NCI-H1694 treated with DMSO at 0.1 percent for 48 hours (cell line): ENCODE measurements at regions not wholly inside any gene's neighbourhood (a gene's known extent, or its start where the extent isn't known, plus 50 kb on each side); places are given as distances from the start of the nearest gene placed in this dataset.
"Not testable (repeated sequence)": the region's sequence is repeated elsewhere in the genome, so short reads cannot be mapped to it uniquely, and the experiment has no call there.

Experiments used
- DNase-seq: peaks from one replicate; lab custom pipeline; 2025; lab: John Stamatoyannopoulos, UW

DNA sequence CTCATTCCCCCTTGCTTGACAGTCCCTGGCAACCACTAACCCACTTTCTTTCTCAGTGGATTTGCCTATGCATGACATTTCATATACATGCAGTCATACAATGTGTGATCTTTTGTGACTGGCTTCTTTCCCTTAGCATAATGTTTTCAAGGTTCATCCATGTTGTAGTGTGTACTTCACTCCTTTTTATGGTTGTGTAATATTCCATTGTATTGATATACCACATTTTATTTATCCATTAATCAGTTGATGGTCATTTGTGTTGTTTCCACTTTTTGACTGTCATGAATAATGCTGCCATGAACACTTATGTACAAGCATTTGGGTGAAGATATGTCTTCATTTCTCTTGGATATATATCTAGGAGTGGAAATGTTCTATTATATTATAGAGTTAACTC lies 127.7 kb upstream of the GRIK3 start:
- DNase-seq = no peak

DNA sequence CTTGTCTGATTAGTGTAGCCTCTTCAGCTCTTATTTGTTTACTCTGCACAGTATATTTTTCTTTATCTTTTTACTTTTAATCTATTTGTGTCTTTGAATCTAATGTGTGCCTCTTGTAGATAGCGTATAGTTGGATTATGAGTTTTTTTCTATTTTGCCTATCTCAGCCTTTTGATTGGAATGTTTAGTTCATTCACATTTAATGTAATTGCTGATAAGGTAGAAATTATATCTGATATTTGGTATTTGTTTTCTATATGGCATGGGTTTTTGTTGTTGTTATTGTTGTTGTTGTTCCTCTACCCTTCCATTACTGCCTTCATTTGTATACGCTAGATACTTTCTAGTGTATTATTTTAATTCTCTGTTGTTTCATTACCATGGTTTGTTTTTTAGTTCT lies 131.7 kb upstream of the GRIK3 start:
- DNase-seq = no peak

DNA sequence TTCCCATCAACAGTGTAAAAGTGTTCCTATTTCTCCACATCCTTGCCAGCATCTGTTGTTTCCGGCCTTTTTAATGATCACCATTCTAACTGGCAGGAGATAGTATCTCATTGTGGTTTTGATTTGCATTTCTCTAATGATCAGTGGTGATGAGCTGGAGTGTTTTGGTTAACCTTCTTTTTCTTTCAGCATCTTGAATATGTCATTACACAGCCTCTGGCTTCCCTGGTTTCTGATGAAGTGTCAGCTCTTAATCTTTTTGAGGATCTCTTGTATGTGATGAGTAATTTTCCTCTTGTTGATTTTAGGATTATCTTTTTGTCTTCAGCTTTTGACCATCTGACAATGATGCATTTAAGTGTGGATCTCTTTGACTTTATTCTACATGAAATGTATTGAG lies 133.2 kb upstream of the GRIK3 start:
- no peak for DNase-seq

DNA sequence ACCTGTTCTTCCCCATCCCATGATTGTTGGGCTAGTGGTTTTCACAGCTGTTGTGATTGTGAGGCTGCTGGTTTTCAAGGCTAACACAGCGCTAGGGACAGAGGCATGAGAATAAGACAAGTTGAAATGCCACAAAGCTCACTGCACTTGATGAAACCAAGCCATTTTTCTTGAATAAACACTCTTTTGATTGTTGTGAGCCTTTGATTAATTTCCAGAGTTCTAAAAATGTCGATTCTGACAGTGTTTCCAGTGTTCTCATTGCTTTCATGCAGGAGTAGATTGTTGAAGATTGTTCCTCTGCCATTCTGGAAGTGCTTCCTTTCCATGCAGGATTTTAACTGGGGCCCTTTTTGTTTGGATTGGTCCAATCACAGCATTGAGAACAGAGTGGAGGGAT lies 134.9 kb upstream of the GRIK3 start:
- no peak for DNase-seq

DNA sequence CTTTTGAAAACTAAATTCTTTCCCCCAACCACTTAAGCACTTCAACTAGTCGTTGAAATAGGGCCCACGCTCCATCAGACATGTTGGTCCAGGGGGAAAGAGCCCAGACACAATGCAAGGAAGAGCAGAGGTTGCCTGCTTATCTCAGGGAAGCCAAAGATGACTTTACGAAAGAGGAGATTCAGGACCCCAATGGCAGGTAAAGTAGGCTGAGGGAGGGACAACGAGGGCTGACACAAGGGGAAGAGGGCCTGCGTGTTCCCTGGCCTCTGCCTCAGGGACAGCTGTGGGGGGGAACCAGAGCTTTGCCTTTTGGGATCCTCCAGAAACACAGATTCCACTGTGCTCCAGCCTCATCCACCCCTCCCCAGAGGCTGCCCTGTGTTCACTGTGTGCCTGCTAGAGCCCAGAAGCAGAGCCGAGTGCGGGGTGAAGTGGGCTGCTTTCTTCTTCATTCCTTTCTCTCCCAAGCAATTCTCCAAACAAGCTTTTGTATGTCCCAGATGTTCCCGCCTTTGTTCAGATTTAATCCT lies 135.5 kb upstream of the GRIK3 start:
- no peak for DNase-seq

DNA sequence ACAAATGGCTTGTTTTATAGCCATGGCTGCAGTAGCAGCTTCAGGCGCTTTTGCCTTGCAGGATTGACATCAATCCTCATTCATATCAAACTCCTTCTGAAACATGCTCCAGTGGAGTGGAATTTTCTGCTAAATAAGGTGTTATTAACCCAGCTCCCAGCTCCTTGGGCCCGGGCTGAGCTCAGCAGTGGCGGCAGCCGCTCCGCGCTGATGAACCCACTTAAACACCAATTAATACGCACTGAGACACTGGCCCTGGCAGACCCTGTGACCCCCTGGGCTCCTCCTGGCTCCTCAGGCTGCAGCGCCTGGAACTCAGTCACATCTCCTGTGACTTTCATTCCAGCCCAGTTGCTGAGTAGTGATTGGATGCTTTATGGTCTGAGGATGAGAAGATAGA lies 137.4 kb upstream of the GRIK3 start:
- DNase-seq = no peak

DNA sequence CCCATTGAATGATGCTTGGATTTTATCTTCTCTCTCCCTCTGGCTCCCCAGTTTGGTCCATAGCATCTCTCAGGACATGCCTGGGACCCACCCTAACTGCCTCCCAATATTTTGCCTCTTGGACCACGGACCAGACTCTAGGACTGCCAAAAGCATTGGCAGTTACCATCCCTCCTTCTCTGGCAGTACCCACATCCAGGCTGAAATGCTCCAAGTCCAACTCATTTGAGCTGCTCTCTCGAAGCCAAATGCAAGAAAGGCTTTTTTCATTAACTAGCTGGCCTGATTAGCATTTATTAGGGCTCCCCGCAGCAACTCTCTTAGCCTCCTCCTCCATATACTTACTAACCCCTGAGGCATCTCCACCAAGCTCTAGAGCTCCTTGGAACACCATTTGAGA lies 140.0 kb upstream of the GRIK3 start:
- no peak for DNase-seq

DNA sequence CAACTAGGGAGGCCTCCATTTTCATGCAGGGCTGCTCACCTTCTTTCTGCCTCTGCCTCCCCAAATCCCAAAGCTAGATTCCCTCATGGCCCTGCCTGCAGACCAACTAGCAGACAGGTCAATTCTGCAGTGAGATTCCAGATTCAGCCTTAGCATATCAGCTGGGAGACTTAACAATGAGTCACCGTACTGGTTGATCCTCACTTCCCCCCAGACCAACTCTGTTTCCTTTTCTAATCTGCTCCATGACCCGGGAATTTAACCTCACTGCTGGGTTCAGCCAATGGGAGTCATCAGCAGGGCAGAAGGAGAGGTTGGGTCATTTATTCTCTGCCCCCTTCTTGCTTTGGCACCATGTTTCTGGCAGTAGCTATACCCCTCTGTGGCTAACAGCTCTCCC lies 140.6 kb upstream of the GRIK3 start:
- DNase-seq = no peak

DNA sequence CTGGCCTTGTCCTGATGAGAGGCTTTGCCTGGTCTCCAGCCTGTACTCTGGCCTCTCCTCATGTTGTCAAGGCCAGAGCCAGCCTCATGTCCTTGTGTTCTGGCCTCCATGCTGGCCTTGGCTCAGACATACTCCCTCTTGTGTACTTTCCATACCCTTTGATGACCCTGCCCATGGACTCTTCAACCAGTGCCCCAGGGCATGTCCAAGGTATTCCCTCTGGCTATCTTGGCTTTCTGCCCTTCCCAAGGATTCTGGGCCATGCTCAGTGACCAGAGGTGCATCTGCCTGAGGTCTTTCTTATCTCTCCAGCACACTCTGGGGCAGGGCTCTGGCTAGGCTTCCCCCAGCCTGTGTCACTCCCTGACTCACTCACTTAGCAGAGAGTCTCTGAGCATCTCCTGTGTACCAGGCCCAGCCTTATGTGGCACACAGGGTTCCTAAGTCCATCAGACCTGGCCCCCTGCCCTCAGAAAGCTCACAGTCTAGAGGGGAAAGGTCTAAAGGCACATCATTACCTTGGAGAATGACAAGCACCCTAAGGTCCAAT lies 141.4 kb upstream of the GRIK3 start:
- DNase-seq = no peak

DNA sequence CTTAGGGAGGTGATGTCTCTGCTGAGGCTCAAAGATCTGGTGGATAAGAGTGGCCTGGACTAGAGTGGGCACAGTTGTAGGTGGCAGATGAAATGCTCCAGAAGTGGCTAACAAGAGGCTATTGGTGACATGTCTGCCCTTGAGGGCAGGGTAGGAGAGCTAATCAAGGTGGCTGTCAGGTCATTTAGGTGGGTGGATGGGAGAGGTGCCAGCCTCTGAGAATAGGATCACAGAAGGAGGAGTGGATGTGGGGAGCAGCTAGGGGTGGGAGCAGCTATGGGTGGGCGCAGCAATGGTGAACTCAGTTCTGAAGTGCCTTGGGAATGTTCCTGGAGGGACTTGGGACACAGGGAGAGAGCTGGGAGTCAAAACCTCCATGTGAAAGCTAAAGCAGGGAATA lies 142.0 kb upstream of the GRIK3 start:
- DNase-seq = no peak

DNA sequence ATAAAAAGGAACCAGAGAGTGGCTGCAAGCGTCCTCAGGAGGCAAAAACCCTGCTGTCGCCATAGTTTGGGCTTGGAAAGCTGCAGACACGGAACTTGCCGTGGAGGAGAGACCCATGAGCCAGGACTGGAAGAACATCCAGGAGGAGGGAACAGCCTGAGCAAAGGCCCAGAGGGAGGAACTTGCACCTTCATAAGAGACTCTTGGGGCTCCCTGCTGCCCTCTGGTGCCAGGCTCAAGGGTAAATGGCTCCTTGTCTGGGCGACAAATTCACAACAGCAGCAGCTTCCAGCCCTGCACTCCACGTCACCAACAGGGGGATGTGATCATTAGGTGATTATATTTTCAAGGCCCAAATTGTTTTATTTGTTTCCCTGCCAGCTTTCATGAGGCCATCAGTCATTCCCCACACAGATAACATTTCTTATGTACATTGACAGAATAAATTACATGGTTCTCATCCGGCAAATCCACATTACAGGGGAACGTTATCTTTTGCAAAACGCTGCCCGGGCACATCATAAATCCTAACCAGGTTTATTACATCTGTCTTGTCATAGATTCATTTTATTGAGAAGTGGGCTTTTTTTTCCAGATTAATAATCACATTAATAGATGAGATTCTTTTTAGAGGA lies 143.0 kb upstream of the GRIK3 start:
- DNase-seq = peak; percentile 53

DNA sequence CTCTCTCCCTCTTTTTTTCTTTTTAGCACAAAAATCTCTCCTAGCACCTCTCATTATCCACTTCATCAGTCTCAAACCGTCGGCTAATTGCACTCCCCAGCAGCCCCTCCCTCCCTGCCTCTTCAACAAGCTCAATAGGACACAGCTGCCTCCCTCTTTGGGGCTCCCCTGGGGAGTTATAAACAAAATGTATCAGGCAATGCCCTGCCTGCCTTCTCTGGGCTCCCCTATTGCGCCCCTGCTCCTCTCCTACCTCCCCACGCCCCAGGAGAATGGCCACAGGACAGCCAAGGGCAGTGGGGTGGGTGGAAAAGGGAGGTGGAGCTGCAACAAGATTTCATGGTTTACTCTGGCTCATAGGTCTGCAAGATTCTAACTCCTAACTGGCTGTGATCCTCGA lies 147.1 kb upstream of the GRIK3 start:
- DNase-seq = no peak

DNA sequence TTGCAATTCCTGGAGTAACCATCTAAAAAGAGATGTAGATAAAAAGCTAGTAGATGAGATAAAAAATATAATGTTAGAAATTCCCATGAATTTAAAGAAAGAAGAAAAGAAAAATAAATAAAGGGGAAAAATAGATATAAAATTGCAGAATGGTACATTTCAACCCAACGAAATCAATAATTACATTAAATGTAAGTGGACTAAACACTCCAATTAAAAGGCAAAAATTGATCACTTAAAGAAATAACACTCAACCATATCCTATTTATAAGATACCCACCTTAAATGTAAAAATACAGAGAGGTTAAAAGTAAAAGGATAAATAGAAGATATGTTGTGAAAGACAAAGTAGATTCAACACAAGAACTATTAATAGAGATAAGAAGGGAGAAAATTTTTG lies 150.5 kb upstream of the GRIK3 start:
- no peak for DNase-seq

DNA sequence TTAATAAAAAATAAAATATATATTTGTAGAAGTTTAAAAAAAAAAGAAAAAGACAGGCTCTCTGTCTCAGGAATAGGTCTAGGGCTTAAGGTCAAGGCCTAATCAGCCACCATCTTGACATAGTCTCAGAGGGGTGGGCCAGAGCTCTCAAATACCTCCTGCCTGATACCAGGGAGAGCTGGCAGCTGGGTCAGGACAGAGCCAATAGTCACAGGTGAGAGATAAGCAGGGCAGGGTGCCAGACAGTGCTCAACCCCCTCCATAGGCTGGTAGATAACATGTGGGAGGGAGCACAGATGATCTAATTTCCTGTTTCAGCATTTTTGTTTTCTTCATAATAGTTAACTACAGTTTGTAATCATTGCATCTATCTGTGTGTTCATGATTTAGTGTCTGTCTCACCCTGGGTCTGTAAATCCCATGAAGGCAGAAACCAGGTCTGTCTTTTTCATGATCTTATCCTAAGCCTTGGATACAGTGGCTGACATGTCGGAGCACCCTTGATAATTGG lies 152.0 kb upstream of the GRIK3 start:
- no peak for DNase-seq

DNA sequence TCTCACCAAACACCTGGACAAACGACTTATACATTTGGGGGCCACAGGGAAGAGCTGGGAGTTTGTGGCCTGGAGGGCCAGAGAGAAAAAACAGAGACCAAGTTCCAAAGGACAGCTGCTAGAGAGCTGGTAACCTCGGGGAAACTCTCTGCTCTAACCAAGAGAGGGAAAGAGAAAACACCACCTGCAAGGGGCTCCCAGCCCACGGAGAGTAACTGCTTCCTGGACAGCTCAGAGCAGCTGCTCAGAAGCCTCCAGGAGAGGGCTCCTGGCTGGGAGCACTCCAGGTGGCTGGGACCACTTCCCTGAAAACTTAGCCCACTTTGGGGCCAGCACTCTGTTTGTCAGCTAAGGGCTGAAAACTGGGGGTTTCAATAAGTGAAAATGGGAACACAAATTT lies 154.8 kb upstream of the GRIK3 start:
- DNase-seq = no peak

DNA sequence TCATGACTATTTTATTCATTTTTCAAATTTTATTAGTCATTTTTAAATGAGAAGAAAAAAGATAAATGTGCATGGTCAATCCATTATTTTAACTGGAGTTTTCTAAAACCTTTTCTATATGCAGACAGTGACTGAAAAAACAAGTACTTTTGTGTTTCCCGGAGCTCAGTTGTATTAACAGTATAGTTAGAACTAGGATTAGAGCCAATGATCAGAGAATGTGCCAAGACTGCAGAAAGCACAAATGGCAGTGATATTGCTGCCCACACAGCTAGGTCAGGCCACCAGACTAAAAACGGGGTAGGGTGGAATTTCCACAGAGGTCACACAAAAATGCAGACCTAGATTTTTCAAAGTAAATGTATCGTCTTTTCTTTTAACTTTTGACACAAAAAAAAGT lies 163.1 kb upstream of the GRIK3 start:
- no peak for DNase-seq

DNA sequence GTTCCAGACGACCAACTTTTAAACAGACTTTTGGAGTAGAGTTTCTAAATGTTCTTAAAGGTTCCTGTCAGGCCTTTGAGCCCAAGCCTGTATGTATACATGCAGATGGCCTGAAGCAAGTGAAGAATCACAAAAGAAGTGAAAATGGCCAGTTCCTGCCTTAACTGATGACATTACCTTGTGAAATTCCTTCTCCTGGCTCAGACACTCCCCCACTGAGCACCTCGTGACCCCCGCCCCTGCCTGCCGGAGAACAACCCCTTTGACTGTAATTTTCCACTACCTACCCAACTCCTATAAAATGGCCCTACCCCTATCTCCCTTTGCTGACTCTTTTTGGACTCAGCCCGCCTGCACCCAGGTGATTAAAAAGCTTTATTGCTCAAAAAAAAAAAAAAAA lies 180.0 kb upstream of the GRIK3 start:
- DNase-seq = not testable (repeated sequence)

DNA sequence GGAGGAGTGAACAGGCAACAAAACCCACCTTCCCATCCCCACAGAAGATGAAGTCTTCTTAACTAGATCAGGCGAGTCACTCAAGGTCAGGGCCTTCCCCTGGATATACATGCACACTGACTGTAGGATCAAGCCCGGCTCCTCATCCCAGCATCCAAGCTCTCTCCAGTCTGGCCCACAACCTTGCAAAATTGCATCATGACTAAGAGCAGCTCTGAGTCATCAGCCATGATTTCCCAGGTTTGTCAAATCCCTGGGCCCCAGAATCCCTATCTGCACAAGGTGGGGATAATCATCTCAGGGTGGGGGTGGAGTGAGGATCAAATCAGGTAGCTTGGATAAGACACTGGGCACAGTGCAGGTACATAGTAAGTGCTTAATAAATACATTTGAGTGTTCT lies 199.3 kb upstream of the GRIK3 start:
- no peak for DNase-seq

DNA sequence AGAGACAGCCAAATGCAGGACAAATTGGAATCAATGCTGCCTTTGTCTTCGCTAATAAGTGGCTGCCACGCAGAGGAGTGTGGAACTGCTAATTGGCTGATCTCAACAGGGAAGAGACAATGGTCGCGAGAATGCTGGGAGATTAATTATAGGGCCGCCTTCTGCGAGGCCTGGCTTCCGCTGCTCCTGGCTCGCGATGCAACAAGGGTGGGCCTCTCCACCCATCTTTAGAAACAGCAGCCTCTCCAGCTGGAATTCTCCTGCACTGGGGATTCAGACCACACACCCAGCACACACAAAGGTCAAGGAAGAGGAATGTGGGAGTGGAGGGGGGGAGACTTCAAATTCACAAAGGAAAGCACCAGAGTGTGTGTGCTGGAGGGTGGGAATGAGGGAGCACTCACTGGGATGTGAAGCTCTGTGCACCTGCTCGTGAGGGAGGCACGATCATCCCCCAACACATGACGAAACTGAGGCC lies 200.7 kb upstream of the GRIK3 start:
- DNase-seq = no peak

DNA sequence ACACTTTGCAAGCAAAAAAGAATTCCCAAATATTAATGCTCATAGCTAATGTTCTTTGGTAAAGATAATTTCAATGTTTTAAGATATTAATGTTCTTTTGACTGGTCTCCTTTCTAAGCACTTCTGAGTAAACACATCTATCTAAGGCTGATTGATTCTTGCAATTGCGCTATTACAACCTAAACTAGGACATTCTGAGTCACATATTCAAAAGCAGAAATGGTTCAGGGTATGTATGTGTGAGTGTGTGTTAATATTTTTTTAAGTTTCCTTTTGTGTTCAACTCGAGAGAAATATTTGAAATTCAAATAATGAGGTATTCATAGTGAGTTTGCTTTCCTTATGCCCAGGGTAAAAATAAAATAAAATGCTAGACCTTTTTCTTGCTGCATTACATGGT lies 203.6 kb upstream of the GRIK3 start:
- no peak for DNase-seq

DNA sequence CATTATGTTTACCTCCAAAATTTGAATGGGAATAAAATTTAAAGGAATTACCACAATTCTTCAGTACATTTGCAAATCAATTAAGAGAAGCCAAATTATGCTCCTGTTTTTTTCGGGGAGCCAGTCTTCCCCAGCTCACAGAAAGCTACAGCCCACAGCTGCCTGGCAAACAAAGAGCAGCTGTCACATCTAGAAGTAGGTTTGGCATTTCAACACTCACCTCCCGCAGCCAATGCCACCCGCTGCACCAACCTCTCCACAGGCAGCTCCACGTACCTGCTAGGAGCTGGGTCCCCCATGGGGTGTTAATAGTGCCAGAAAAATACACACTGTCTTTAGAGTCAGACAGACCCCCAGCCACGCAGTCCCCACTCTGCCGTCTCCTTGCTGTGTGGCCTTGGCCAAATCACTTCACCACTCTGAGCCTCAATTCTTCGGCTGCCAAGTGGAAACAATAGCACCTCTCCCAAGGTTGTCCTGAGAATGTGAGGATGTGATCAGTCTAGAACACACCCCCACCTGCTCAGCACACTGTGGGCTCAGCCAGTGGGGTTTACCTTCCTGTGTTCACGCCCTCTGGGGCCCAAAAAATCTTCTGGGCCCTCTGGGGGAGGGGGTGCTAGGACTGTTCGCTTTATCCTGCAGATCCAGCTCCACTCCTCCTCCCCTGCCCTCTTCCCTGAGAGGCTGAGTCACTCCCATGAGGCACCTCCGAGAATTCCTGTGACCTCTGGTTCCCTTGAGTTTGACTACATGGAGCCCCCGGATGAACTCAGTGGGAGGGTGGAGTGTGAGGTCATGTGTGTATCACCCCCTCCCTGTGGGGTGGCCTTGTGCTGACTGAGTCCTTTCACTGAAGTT lies 204.3 kb upstream of the GRIK3 start:
- DNase-seq = peak; percentile 38

DNA sequence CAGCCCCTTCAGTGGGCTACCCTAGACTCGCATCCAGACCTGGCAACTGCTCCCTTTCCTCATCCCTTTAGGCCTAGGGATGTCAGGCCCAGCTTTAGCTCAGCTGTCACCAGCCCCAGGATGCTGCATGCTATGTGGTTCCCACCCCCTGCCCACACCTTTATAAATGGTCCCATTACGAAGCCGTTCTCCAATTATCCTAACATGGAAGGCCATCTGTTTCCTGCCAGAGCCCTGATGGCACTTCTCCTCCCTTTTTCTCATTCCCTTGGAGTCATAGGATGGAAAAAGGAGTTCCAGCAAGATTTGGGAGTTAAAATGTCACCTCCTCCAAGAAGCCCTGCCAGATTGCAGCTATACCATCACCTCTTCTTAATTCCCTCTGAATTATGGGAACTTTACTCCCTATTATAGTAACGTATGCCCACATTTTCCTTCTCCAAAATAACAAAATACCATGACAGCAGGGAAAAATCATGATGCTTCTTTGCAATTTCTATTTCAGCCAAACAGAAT lies 205.0 kb upstream of the GRIK3 start:
- peak; percentile 82 for DNase-seq

DNA sequence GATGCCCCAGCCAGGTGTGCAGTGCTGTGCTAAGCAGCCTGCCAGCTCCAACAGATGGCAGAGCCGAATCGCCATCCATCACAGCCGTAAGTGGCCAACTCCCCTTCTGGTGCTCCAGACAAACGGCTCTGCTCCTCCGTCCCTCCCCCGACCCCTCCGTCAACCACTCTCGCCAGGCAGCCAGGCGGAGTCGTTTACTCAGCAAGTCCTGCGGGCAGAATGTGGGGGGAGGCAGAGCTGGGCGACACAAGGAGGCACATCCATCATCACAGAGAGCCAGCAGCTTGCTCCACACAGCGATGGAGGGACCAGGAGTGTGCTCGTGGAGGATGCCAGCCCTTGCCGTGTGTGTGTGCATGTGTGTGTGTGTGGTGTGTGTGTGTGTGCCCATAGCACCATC lies 206.6 kb upstream of the GRIK3 start:
- DNase-seq = peak; percentile 63
